Heart left ventricle (tissue), 16 donors: ENCODE measurements at regions not wholly inside any gene's neighbourhood (a gene's known extent, or its start where the extent isn't known, plus 50 kb on each side); places are given as distances from the start of the nearest gene placed in this dataset.

Experiments used
- ATAC-seq, 4 donors: fragments of 200-7000 bp; cut with Tn5 transposase; one replicate each; pipeline ENCODE4 v1.9.1; 2020 to 2022; ENCODE audit warnings: moderate library complexity in 4 of 4, mild to moderate bottlenecking in 3 of 4, moderate number of reproducible peaks in 1 of 4
- DNase-seq, 5 donors: peaks; one replicate each; pipeline ENCODE4 v3.0.0-alpha.2; 2020
- H3K27ac ChIP-seq, 12 donors: fragments of 200-600 bp; sonication (generic) in 4 of 12; one replicate each; pipeline versions ENCODE4 v1.5.0 to v1.8.0; 2016 to 2022; ENCODE audit warnings: mild to moderate bottlenecking in 2 of 12
- H3K27me3 ChIP-seq, 9 donors: fragments of 200-600 bp; sonication (generic) in 2 of 9; one replicate each; pipeline versions ENCODE4 v1.5.1 to v1.8.0; 2016 to 2022; ENCODE audit warnings: mild to moderate bottlenecking in 3 of 9
- H3K36me3 ChIP-seq, 9 donors: fragments of 200-600 bp; sonication (generic) in 2 of 9; one replicate each; pipeline versions ENCODE4 v1.5.0 to v1.8.0; 2018 to 2022; ENCODE audit warnings: mild to moderate bottlenecking in 2 of 9
- H3K4me1 ChIP-seq, 12 donors: fragments of 200-600 bp; sonication (generic) in 4 of 12; one replicate each; pipeline versions ENCODE4 v1.5.0 to v1.8.0; 2016 to 2022; ENCODE audit warnings: mild to moderate bottlenecking in 3 of 12
- H3K4me3 ChIP-seq, 12 donors: fragments of 200-600 bp; sonication (generic) in 4 of 12; one replicate each; pipeline versions ENCODE4 v1.5.0 to v1.8.0; 2017 to 2022; ENCODE audit warnings: mild to moderate bottlenecking in 9 of 12, moderate library complexity in 4 of 12
- H3K9me3 ChIP-seq, 12 donors: fragments of 200-600 bp; sonication (generic) in 4 of 12; one replicate each; pipeline versions ENCODE4 v1.5.0 to v1.8.0; 2016 to 2022; ENCODE audit warnings: mild to moderate bottlenecking in 1 of 12
- POLR2A ChIP-seq, 2 donors: fragments of 450-650 bp; IDR thresholded peaks; one replicate each; pipeline ENCODE4 v1.6.1; 2017; ENCODE audit warnings: antibody characterized with exemption in 2 of 2, mild to moderate bottlenecking in 2 of 2, moderate library complexity in 2 of 2
- WGBS, 4 donors: extraction: QIAGEN DNeasy Blood & Tissue Kit in 2 of 4; methylation state at CpG; one replicate each; pipeline versions ENCODE4 v1.1.5 to v1.1.7; 2013 to 2018; 5-methylcytosine and 5-hydroxymethylcytosine counted together
- intact Hi-C, 10 donors: fragments of 100-400 bp; cut with DNase I; formaldehyde crosslinking; loops; one replicate each; pipeline versions ENCODE4 v1.11.1 to v1.14.2; 2022
- TF ChIP-seq, protein P1 (sequence below), 12 donors: fragments of 200-600 bp; sonication (generic) in 4 of 12; IDR thresholded peaks; one replicate each; pipeline versions ENCODE4 v1.5.0 to v1.8.0; 2018 to 2022; ENCODE audit warnings: antibody characterized with exemption in 12 of 12, mild to moderate bottlenecking in 5 of 12
- donor health status: ischemic (EF 13 %, LVEDD 7.1; RV severe dilation, severe dysfunction).
- donor health status: healthy with polysubstance abuse.
- donor health status: DM: no; HTN: yes; CAD: no.
- donor health status: DM: no; HTN: no; CAD: no.
- donor health status: ischemic (EF 25% LVEDD 6.9; RV normal size, moderate dysfunction).
- donor health status: ischemic (EF 25% LVEDD 5.7; RV mildly dilated, moderate dysfunction).
- donor health status: healthy.
- donor health status: DM: yes; HTN: yes; CAD: no.
- donor health status: ischemic (EF 35%, LVEDD 5.7; RV mildly dilated, moderate dysfunction).
- donor health status: nonischemic (EF 11% LVEDD 7.7; RV severe dilation, severe dysfunction).
- donor health status: DM: yes; HTN: yes; CAD: no.
- donor health status: PGD.
- donor health status: ischemic (EF 29% LVEDD 5.4; RV normal size, mild dysfunction).
- donor health status: nonischemic (EF 23%, LVEDD 6.1; RV moderate dilation, normal function).

DNA sequence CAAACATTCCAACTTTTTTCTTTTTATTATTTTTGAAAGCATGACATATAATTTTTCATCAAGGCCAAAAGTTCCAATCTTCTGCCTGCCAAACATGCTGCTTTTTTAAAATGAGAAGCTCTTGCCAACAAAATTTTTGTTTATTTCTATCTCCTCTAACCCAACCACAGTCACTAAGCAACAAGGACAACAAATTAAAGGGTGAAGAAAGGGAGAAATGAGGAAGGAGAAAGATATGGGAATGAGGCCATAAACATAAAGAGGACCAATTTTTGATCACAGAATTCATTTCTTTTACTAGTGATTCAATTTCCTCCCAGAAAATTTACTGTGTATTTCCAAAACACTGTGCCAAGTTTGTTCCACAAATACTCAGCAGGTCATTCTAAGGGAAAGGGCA, 537.0 kb upstream of the DIAPH2 start:
- H3K9me3 ChIP-seq: peaks cover 0 to 18% (median 0%) of the 10 kb centered on the region in 12 donors
- TF ChIP-seq, protein P1, sequence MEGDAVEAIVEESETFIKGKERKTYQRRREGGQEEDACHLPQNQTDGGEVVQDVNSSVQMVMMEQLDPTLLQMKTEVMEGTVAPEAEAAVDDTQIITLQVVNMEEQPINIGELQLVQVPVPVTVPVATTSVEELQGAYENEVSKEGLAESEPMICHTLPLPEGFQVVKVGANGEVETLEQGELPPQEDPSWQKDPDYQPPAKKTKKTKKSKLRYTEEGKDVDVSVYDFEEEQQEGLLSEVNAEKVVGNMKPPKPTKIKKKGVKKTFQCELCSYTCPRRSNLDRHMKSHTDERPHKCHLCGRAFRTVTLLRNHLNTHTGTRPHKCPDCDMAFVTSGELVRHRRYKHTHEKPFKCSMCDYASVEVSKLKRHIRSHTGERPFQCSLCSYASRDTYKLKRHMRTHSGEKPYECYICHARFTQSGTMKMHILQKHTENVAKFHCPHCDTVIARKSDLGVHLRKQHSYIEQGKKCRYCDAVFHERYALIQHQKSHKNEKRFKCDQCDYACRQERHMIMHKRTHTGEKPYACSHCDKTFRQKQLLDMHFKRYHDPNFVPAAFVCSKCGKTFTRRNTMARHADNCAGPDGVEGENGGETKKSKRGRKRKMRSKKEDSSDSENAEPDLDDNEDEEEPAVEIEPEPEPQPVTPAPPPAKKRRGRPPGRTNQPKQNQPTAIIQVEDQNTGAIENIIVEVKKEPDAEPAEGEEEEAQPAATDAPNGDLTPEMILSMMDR (IDR thresholded peaks at IDR 0.05): no peak
- no peak for TF ChIP-seq POLR2A (IDR thresholded peaks at IDR 0.05)
- H3K27ac ChIP-seq: no peak overlapping the region
- no peak overlapping the region for H3K4me3 ChIP-seq
- no peaks in the 10 kb centered on the region for H3K36me3 ChIP-seq
- H3K4me1 ChIP-seq: no peaks in the 10 kb centered on the region
- ATAC-seq (no peak), DNase-seq (no peak)
- intact Hi-C loops: no loop called here
- H3K27me3 ChIP-seq: no peaks in the 10 kb centered on the region

DNA sequence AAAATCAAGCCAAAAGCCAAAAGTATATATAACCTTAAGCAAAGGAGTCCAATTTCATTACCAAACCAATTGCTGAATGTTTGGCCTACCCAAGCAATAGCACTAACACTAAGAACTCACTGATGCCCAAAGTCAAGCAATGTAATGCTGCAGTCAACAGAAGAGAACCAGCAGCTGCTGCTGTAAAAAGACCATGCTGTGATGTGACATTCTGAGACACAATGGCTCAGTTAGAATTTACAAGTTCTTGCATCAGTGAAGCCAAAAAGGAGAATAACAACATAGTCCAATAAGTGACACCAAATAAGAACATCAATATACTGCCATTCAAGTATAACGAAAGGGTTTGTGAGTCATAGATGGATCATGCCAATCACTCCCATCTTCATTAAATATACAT, 514.0 kb upstream of the DIAPH2 start:
- Histone ChIP-seq H3K27me3 (peaks cover 0 to 9% (median 0%) of the 10 kb centered on the region in 9 donors), H3K4me3 (no peak overlapping the region), H3K4me1 (no peaks in the 10 kb centered on the region), H3K27ac (no peak overlapping the region), H3K9me3 (no peaks in the 10 kb centered on the region), H3K36me3 (no peaks in the 10 kb centered on the region)
- TF ChIP-seq POLR2A (IDR thresholded peaks at IDR 0.05): no peak
- TF ChIP-seq, protein P1 (IDR thresholded peaks at IDR 0.05): no peak
- intact Hi-C loops: no loop called here
- DNase-seq: no peak
- WGBS, 4 donors: 58 to 89% (median 77%) methylated on average over 1 of the region's 1 CpG
- ATAC-seq: no peak

DNA sequence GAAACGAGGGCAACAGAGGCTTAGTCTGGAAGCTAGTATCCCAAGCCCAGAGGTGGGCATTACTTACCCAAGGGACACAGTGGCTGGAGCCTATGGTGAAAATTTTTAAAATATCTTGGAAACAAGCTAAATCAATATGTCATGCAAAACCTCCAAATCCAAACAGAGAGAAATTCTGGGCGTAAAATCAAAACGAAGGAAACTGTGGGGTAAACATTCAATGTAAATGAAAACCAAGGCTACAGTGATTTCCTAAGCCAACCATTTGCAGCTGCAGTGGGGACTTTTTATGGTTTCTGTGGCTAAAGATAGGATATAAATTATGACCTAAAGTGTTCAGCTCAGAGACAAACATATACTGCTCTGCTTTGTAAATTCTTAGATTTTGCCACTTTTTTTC, 507.7 kb upstream of the DIAPH2 start:
- no peaks in the 10 kb centered on the region for H3K36me3 ChIP-seq
- intact Hi-C loops: no loop called here
- peaks cover 0 to 9% (median 0%) of the 10 kb centered on the region in 9 donors for H3K27me3 ChIP-seq
- ATAC-seq (no peak), DNase-seq (no peak)
- H3K4me1 ChIP-seq: no peaks in the 10 kb centered on the region
- WGBS, 4 donors: 72 to 84% (median 78%) methylated on average over 3 of the region's 3 CpGs
- TF ChIP-seq POLR2A (IDR thresholded peaks at IDR 0.05): no peak
- TF ChIP-seq, protein P1 (IDR thresholded peaks at IDR 0.05): no peak
- H3K27ac ChIP-seq: no peak overlapping the region
- no peak overlapping the region for H3K4me3 ChIP-seq
- no peaks in the 10 kb centered on the region for H3K9me3 ChIP-seq

DNA sequence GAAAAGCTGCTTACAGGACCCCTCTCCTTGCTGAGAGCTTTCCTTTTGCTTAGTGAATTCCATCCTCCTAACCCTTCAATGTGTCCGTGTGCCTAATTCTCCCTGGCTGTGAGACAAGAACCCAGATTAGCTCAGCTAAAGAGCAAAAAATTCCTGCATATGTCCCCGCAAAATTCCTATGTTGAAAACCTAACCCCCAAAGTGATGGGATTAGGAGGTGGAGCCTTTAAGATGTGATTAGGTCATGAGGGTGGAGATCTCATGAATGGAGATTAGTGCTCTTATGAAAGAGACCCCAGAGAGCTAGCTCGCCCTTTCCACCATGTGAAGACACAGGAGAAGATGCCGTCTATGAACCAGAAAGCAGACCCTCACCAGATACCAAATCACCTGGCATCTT, 503.0 kb upstream of the DIAPH2 start:
- Histone ChIP-seq H3K27me3 (no peaks in the 10 kb centered on the region), H3K4me1 (no peaks in the 10 kb centered on the region), H3K36me3 (no peaks in the 10 kb centered on the region), H3K4me3 (no peak overlapping the region), H3K27ac (no peak overlapping the region), H3K9me3 (no peaks in the 10 kb centered on the region)
- 63 to 77% (median 71%) methylated on average over 4 of the region's 4 CpGs for WGBS, 4 donors
- no peak for DNase-seq
- intact Hi-C loops: loop anchor here in 1 of 10 donors (10.0 kb wide), 1 partner anchor 417 kb away; no protein-coding TSS in a partner anchor
- no peak for TF ChIP-seq POLR2A (IDR thresholded peaks at IDR 0.05)
- TF ChIP-seq, protein P1 (IDR thresholded peaks at IDR 0.05): no peak
- no peak for ATAC-seq
